Pancreas (tissue), 10 donors: ENCODE measurements at regions not wholly inside any gene's neighbourhood (a gene's known extent, or its start where the extent isn't known, plus 50 kb on each side); places are given as distances from the start of the nearest gene placed in this dataset.
A peak's percentile ranks its signal among the peaks of the same experiment; 100 is the strongest.

Experiments
- ATAC-seq, 4 donors: fragments of 200-7000 bp; cut with Tn5 transposase; one replicate each; pipeline versions ENCODE4 v1.8.0 to v1.9.1; 2020; ENCODE audit warnings: mild to moderate bottlenecking in 4 of 4, moderate library complexity in 4 of 4
- DNase-seq, 6 donors: peaks; one replicate each; pipeline ENCODE4 v3.0.0-alpha.2; 2020
- FAIRE-seq: peaks from 2 replicates; lab custom pipeline; 2012; peaks lifted over from hg19 to GRCh38; lab: Jason Lieb, UNC
- H3K27ac ChIP-seq, 4 donors: fragments of 200-600 bp; sonication (generic); 1 replicate in 3 of 4; 2 replicates in 1 of 4; pipeline versions ENCODE4 v1.5.0 to v1.8.0; 2020
- H3K27me3 ChIP-seq, 4 donors: fragments of 200-600 bp; one replicate each; pipeline ENCODE4 v1.8.0; 2021
- H3K36me3 ChIP-seq, 3 donors: fragments of 200-600 bp; sonication (generic) in 1 of 3; one replicate each; pipeline versions ENCODE4 v1.5.0 to v1.8.0; 2020 to 2021
- H3K4me1 ChIP-seq, 3 donors: fragments of 200-600 bp; one replicate each; pipeline ENCODE4 v1.8.0; 2021
- H3K4me3 ChIP-seq, 4 donors: fragments of 200-600 bp; sonication (generic) in 2 of 4; one replicate each; pipeline versions ENCODE4 v1.5.0 to v1.8.0; 2020 to 2021
- H3K9me3 ChIP-seq, 4 donors: fragments of 200-600 bp; one replicate each; pipeline ENCODE4 v1.8.0; 2021
- CTCF ChIP-seq, 4 donors: fragments of 200-600 bp; sonication (generic) in 3 of 4; IDR thresholded peaks; one replicate each; pipeline versions ENCODE4 v1.5.0 to v1.8.0; 2021; ENCODE audit warnings: antibody characterized with exemption in 4 of 4
- WGBS, 2 donors: extraction: QIAGEN DNeasy Blood & Tissue Kit; methylation state at CpG; one replicate each; pipeline ENCODE4 v1.1.7; 2013; 5-methylcytosine and 5-hydroxymethylcytosine counted together
- intact Hi-C, 3 donors: fragments of 100-400 bp; cut with DNase I; formaldehyde crosslinking; loops; one replicate each; pipeline versions ENCODE4 v1.11.1 to v1.14.2; 2022
- donor health status: healthy with polysubstance abuse.
- donor health status: DM: no; HTN: no; CAD: no; lungs with moderate emphysema.
- donor health status: DM: no; HTN: no; CAD: no.
- donor health status: control.
- donor health status: control.
- donor health status: Bipolar disorder and iron deficiency.
- donor health status: DM: yes; HTN: yes; CAD: no.
- donor health status: DM: no; HTN: no; CAD: no.
- donor health status: DM: no; HTN: no; CAD: no.
- donor health status: DM: yes; HTN: yes; CAD: no.

- no peaks in the 10 kb centered on the region for H3K36me3 ChIP-seq
- no peaks in the 10 kb centered on the region for H3K27me3 ChIP-seq
- intact Hi-C loops, result no loop called here
- peak overlapping the region in 1 of 4 donors; percentile 24 for H3K4me3 ChIP-seq
- ATAC-seq, result no peak
- no peaks in the 10 kb centered on the region for H3K9me3 ChIP-seq
- H3K4me1 ChIP-seq, result no peaks in the 10 kb centered on the region
- no peak for FAIRE-seq
- no peak for TF ChIP-seq CTCF (IDR thresholded peaks at IDR 0.05)
- no peak overlapping the region for H3K27ac ChIP-seq
- no peak for DNase-seq
- WGBS, 2 donors, result 87 to 91% methylated on average over 3 of the region's 3 CpGs
Measured at GRCh38 chr2:104434966-104435365, 418.9 kb upstream of the POU3F3 start.

GRCh38 chr2:104438481-104438880 lies 415.4 kb upstream of the POU3F3 start:
- Histone ChIP-seq H3K27me3 (no peaks in the 10 kb centered on the region), H3K4me3 (no peak overlapping the region), H3K27ac (no peak overlapping the region), H3K36me3 (no peaks in the 10 kb centered on the region), H3K9me3 (no peaks in the 10 kb centered on the region), H3K4me1 (no peaks in the 10 kb centered on the region)
- TF ChIP-seq CTCF (IDR thresholded peaks at IDR 0.05), result no peak
- FAIRE-seq, result no peak
- no peak for DNase-seq
- 67 to 76% methylated on average over 3 of the region's 3 CpGs for WGBS, 2 donors
- intact Hi-C loops, result no loop called here
- no peak for ATAC-seq

GRCh38 chr2:104443145-104443544 lies 410.8 kb upstream of the POU3F3 start:
- Histone ChIP-seq H3K4me3 (no peak overlapping the region), H3K27ac (no peak overlapping the region), H3K9me3 (no peaks in the 10 kb centered on the region), H3K36me3 (no peaks in the 10 kb centered on the region), H3K27me3 (no peaks in the 10 kb centered on the region), H3K4me1 (no peaks in the 10 kb centered on the region)
- ATAC-seq, result no peak
- no peak for FAIRE-seq
- no peak for DNase-seq
- 80 to 87% methylated on average over 5 of the region's 5 CpGs for WGBS, 2 donors
- no peak for TF ChIP-seq CTCF (IDR thresholded peaks at IDR 0.05)
- intact Hi-C loops, result no loop called here

GRCh38 chr2:104444392-104444791 lies 409.5 kb upstream of the POU3F3 start:
- WGBS, 2 donors, result 64 to 73% methylated on average over 4 of the region's 4 CpGs
- H3K9me3 ChIP-seq, result no peaks in the 10 kb centered on the region
- DNase-seq (no peak), ATAC-seq (no peak), FAIRE-seq (no peak)
- TF ChIP-seq CTCF (IDR thresholded peaks at IDR 0.05), result no peak
- intact Hi-C loops, result no loop called here
- H3K27ac ChIP-seq, result no peak overlapping the region
- no peaks in the 10 kb centered on the region for H3K36me3 ChIP-seq
- H3K4me1 ChIP-seq, result no peaks in the 10 kb centered on the region
- H3K27me3 ChIP-seq, result no peaks in the 10 kb centered on the region
- no peak overlapping the region for H3K4me3 ChIP-seq

GRCh38 chr2:104444889-104445288 lies 409.0 kb upstream of the POU3F3 start:
- Histone ChIP-seq H3K4me1 (no peaks in the 10 kb centered on the region), H3K9me3 (no peaks in the 10 kb centered on the region), H3K27me3 (no peaks in the 10 kb centered on the region), H3K36me3 (no peaks in the 10 kb centered on the region), H3K4me3 (no peak overlapping the region), H3K27ac (no peak overlapping the region)
- no peak for TF ChIP-seq CTCF (IDR thresholded peaks at IDR 0.05)
- FAIRE-seq (no peak), ATAC-seq (no peak), DNase-seq (no peak)
- intact Hi-C loops, result no loop called here
- 66 to 77% methylated on average over 3 of the region's 3 CpGs for WGBS, 2 donors
